B cell (primary cell): ENCODE measurements at regions not wholly inside any gene's neighbourhood (a gene's known extent, or its start where the extent isn't known, plus 50 kb on each side); places are given as distances from the start of the nearest gene placed in this dataset.

Experiments
- ATAC-seq: fragments of 200-7000 bp; cut with Tn5 transposase; one replicate; pipeline ENCODE4 v1.10.0; 2021; ENCODE audit warnings: low read depth, mild to moderate bottlenecking, moderate number of reproducible peaks, moderate library complexity
- CTCF ChIA-PET: fragments of 350-600 bp; sonication (Branson Sonifier 250); formaldehyde crosslinking; loops from one replicate; lab custom pipeline; 2021; ENCODE audit warnings: antibody characterized with exemption, inconsistent platforms; lab: Charles Lee
- POLR2A ChIA-PET: fragments of 350-600 bp; sonication (Branson Sonifier 250); formaldehyde crosslinking; loops from one replicate; lab custom pipeline; 2021; ENCODE audit warnings: antibody characterized with exemption; lab: Charles Lee
- DNase-seq: peaks from one replicate; pipeline ENCODE4 v3.0.0; 2013
- H2AFZ ChIP-seq: 2 replicates; pipeline ENCODE4 v1.6.1; 2012; ENCODE audit warnings: mild to moderate bottlenecking, low read depth, low read length; ENCODE audit not compliant: insufficient read depth, poor library complexity, severe bottlenecking
- H3K27ac ChIP-seq, 2 donors: 1 replicate in 1 of 2; 2 replicates in 1 of 2; pipeline ENCODE4 v1.5.1; 2012 to 2013; ENCODE audit warnings: low read length in 2 of 2, mild to moderate bottlenecking in 2 of 2, moderate library complexity in 1 of 2
- H3K27me3 ChIP-seq, 4 experiments: fragments of 200-600 bp in 1 of 4; sonication (generic) in 1 of 4; replicated peaks in 1 of 4; 1 replicate in 2 of 4; 2 replicates in 2 of 4; pipeline versions ENCODE4 v1.6.1 to v1.7.0; 2013 to 2016; ENCODE audit warnings: low read length in 3 of 4, mild to moderate bottlenecking in 2 of 4, mixed read lengths in 1 of 4, moderate library complexity in 1 of 4; ENCODE audit not compliant: insufficient read depth in 4 of 4, control insufficient read depth in 3 of 4; ENCODE audit errors: control extremely low read depth in 1 of 4
- H3K36me3 ChIP-seq, 2 experiments: replicated peaks in 1 of 2; 1 replicate in 1 of 2; 2 replicates in 1 of 2; pipeline versions ENCODE4 v1.6.1 to v1.7.1; 2013; ENCODE audit warnings: low read length in 1 of 2; ENCODE audit not compliant: insufficient read depth in 2 of 2, control insufficient read depth in 1 of 2; ENCODE audit errors: control extremely low read depth in 1 of 2, extremely low read depth in 1 of 2
- H3K4me1 ChIP-seq, 2 donors: fragments of 200-600 bp in 1 of 2; sonication (generic) in 1 of 2; 1 replicate in 1 of 2; 2 replicates in 1 of 2; pipeline versions ENCODE4 v1.5.1 to v1.6.1; 2013 to 2017; ENCODE audit warnings: low read length in 2 of 2; ENCODE audit not compliant: control insufficient read depth in 2 of 2, insufficient read depth in 2 of 2
- H3K4me2 ChIP-seq: replicated peaks from 2 replicates; pipeline ENCODE3; 2012; ENCODE audit warnings: mild to moderate bottlenecking, low read depth, low read length; ENCODE audit not compliant: poor library complexity, severe bottlenecking
- H3K4me3 ChIP-seq, 5 experiments: fragments of 200-600 bp in 1 of 5; sonication (generic) in 1 of 5; 1 replicate in 3 of 5; 2 replicates in 2 of 5; pipeline versions ENCODE4 v1.5.1 to v1.7.0; 2011 to 2016; ENCODE audit warnings: low read length in 4 of 5, mild to moderate bottlenecking in 4 of 5, low read depth in 2 of 5, control low read depth in 1 of 5, moderate library complexity in 1 of 5; ENCODE audit not compliant: insufficient read depth in 1 of 5; ENCODE audit errors: control extremely low read depth in 1 of 5, extremely low read depth in 1 of 5
- H3K79me2 ChIP-seq: fragments of 200-600 bp; sonication (generic); one replicate; pipeline ENCODE4 v1.6.0; 2016; ENCODE audit warnings: low read length; ENCODE audit not compliant: control insufficient read depth, insufficient read depth
- H3K9ac ChIP-seq: fragments of 200-600 bp; sonication (generic); 2 replicates; pipeline ENCODE4 v1.6.1; 2017; ENCODE audit warnings: mild to moderate bottlenecking, low read length, moderate library complexity
- H3K9me3 ChIP-seq, 3 donors: one replicate each; pipeline versions ENCODE4 v1.6.1 to v1.7.1; 2013; ENCODE audit warnings: low read length in 2 of 3; ENCODE audit not compliant: control insufficient read depth in 2 of 3, insufficient read depth in 1 of 3; ENCODE audit errors: control extremely low read depth in 1 of 3
- H4K20me1 ChIP-seq: 2 replicates; pipeline ENCODE4 v1.6.0; 2012; ENCODE audit warnings: mild to moderate bottlenecking, low read length; ENCODE audit not compliant: insufficient read depth, control insufficient read depth, poor library complexity, severe bottlenecking
- H3K27ac Mint-ChIP-seq: one replicate; pipeline ENCODE4 v1.8.0; 2021; ENCODE audit warnings: mixed read lengths
- H3K27me3 Mint-ChIP-seq: one replicate; pipeline ENCODE4 v1.8.0; 2021; ENCODE audit warnings: mixed read lengths
- H3K4me1 Mint-ChIP-seq: one replicate; pipeline ENCODE4 v1.8.0; 2021; ENCODE audit warnings: mixed read lengths
- H3K4me3 Mint-ChIP-seq: one replicate; pipeline ENCODE4 v1.8.0; 2021; ENCODE audit warnings: mixed read lengths
- H3K9me3 Mint-ChIP-seq: one replicate; pipeline ENCODE4 v1.8.0; 2022; ENCODE audit warnings: mixed read lengths; ENCODE audit not compliant: insufficient read depth
- EZH2 ChIP-seq: IDR thresholded peaks from 2 replicates; pipeline ENCODE4 v1.6.1; 2012; ENCODE audit warnings: borderline replicate concordance, low read depth, mild to moderate bottlenecking, moderate library complexity, low read length; ENCODE audit not compliant: insufficient read depth, poor library complexity, severe bottlenecking
- WGBS: methylation state at CpG from one replicate; pipeline ENCODE4 v1.1.5; 2013; ENCODE audit warnings: missing lambda C conversion rate; ENCODE audit not compliant: insufficient coverage; 5-methylcytosine and 5-hydroxymethylcytosine counted together
- intact Hi-C: fragments of 100-400 bp; cut with micrococcal nuclease; formaldehyde crosslinking; loops from one replicate; pipeline ENCODE4 v1.10.0; 2022
- TF ChIP-seq, protein P1 (sequence below): fragments of 200-600 bp; IDR thresholded peaks from one replicate; pipeline ENCODE4 v1.8.0; 2022; ENCODE audit warnings: antibody characterized with exemption, mild to moderate bottlenecking

- Histone ChIP-seq H4K20me1 (no peaks in the 10 kb centered on the region), H3K27me3 (peaks cover 0 to 7% (median 3%) of the 10 kb centered on the region in 4 experiments), H3K4me1 (no peaks in the 10 kb centered on the region), H3K36me3 (no peaks in the 10 kb centered on the region), H3K79me2 (no peaks in the 10 kb centered on the region), H3K9me3 (no peaks in the 10 kb centered on the region), H3K27ac (no peak overlapping the region), H3K9ac (no peak overlapping the region), H3K4me3 (no peak overlapping the region), H3K4me2 (no peak overlapping the region), H2AFZ (no peak overlapping the region)
- intact Hi-C loops = no loop called here
- CTCF ChIA-PET = no interaction called here
- no peak for ATAC-seq
- DNase-seq = no peak
- H3K9me3 Mint-ChIP-seq = no peaks in the 10 kb centered on the region
- 100% methylated on average over 1 of the region's 2 CpGs for WGBS
- H3K4me1 Mint-ChIP-seq = no peaks in the 10 kb centered on the region
- no peak overlapping the region for H3K4me3 Mint-ChIP-seq
- peaks cover 33% of the 10 kb centered on the region for H3K27me3 Mint-ChIP-seq
- POLR2A ChIA-PET = no interaction called here
- H3K27ac Mint-ChIP-seq = no peak overlapping the region
- no peak for TF ChIP-seq EZH2
- TF ChIP-seq, protein P1, sequence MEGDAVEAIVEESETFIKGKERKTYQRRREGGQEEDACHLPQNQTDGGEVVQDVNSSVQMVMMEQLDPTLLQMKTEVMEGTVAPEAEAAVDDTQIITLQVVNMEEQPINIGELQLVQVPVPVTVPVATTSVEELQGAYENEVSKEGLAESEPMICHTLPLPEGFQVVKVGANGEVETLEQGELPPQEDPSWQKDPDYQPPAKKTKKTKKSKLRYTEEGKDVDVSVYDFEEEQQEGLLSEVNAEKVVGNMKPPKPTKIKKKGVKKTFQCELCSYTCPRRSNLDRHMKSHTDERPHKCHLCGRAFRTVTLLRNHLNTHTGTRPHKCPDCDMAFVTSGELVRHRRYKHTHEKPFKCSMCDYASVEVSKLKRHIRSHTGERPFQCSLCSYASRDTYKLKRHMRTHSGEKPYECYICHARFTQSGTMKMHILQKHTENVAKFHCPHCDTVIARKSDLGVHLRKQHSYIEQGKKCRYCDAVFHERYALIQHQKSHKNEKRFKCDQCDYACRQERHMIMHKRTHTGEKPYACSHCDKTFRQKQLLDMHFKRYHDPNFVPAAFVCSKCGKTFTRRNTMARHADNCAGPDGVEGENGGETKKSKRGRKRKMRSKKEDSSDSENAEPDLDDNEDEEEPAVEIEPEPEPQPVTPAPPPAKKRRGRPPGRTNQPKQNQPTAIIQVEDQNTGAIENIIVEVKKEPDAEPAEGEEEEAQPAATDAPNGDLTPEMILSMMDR = no peak
Measured at GRCh38 chr12:107235600-107235999, 142.3 kb upstream of the CRY1 start.

GRCh38 chr12:107236824-107237511, 143.6 kb upstream of the CRY1 start:
- H3K27me3 ChIP-seq = peaks cover 0 to 7% (median 3%) of the 10 kb centered on the region in 4 experiments
- H3K36me3 ChIP-seq = no peaks in the 10 kb centered on the region
- no peak overlapping the region for H3K27ac Mint-ChIP-seq
- POLR2A ChIA-PET = no interaction called here
- H3K9ac ChIP-seq = no peak overlapping the region
- no peaks in the 10 kb centered on the region for H3K9me3 ChIP-seq
- H3K4me2 ChIP-seq = no peak overlapping the region
- no peaks in the 10 kb centered on the region for H3K79me2 ChIP-seq
- no peak overlapping the region for H3K27ac ChIP-seq
- H4K20me1 ChIP-seq = no peaks in the 10 kb centered on the region
- DNase-seq (no peak), ATAC-seq (no peak)
- CTCF ChIA-PET = no interaction called here
- no peak overlapping the region for H3K4me3 ChIP-seq
- H3K27me3 Mint-ChIP-seq = peaks cover 38% of the 10 kb centered on the region
- no peaks in the 10 kb centered on the region for H3K4me1 ChIP-seq
- H3K4me1 Mint-ChIP-seq = no peaks in the 10 kb centered on the region
- TF ChIP-seq, protein P1 = no peak
- TF ChIP-seq EZH2 = no peak
- no peak overlapping the region for H3K4me3 Mint-ChIP-seq
- WGBS = 38% methylated on average over 4 of the region's 6 CpGs
- intact Hi-C loops = no loop called here
- no peaks in the 10 kb centered on the region for H3K9me3 Mint-ChIP-seq
- no peak overlapping the region for H2AFZ ChIP-seq
